ENCODE measurements at regions not wholly inside any gene's neighbourhood (a gene's known extent, or its start where the extent isn't known, plus 50 kb on each side); places are given as distances from the start of the nearest gene placed in this dataset.

GRCh38 chr11:103530257-103530656, 421.0 kb downstream of the DYNC2H1 start:
- DNase-seq: no peak

GRCh38 chr11:103532133-103532788, 423.0 kb downstream of the DYNC2H1 start:
- no peak for DNase-seq

GRCh38 chr11:103534191-103534590, 425.0 kb downstream of the DYNC2H1 start:
- no peak for DNase-seq

GRCh38 chr11:103534959-103535358, 425.7 kb downstream of the DYNC2H1 start:
- DNase-seq: no peak

GRCh38 chr11:103536335-103536722, 427.1 kb downstream of the DYNC2H1 start:
- DNase-seq: no peak

GRCh38 chr11:103537904-103538502, 428.8 kb downstream of the DYNC2H1 start:
- DNase-seq: peak; percentile 60

- DNase-seq: no peak
Observed at GRCh38 chr11:103539166-103539565, 429.9 kb downstream of the DYNC2H1 start.

- peak; percentile 74 for DNase-seq
Observed at GRCh38 chr11:103541186-103541795, 432.1 kb downstream of the DYNC2H1 start.

- DNase-seq: no peak
Observed at GRCh38 chr11:103542851-103543250, 433.6 kb downstream of the DYNC2H1 start.

GRCh38 chr11:103543456-103543855, 434.2 kb downstream of the DYNC2H1 start:
- DNase-seq: no peak

GRCh38 chr11:103544874-103545273, 435.6 kb downstream of the DYNC2H1 start:
- no peak for DNase-seq

- no peak for DNase-seq
Observed at GRCh38 chr11:103545551-103545950, 436.3 kb downstream of the DYNC2H1 start.

- DNase-seq: peak; percentile 64
Observed at GRCh38 chr11:103546236-103546635, 437.0 kb downstream of the DYNC2H1 start.

- no peak for DNase-seq
Observed at GRCh38 chr11:103547024-103547423, 437.8 kb downstream of the DYNC2H1 start.

- no peak for DNase-seq
Observed at GRCh38 chr11:103547691-103548090, 438.5 kb downstream of the DYNC2H1 start.

- no peak for DNase-seq
Observed at GRCh38 chr11:103548838-103549237, 439.6 kb downstream of the DYNC2H1 start.

- no peak for DNase-seq
Observed at GRCh38 chr11:103550811-103551210, 441.6 kb downstream of the DYNC2H1 start.

GRCh38 chr11:103552086-103552485, 442.9 kb downstream of the DYNC2H1 start:
- no peak for DNase-seq

GRCh38 chr11:103556171-103556570, 446.9 kb downstream of the DYNC2H1 start:
- no peak for DNase-seq

GRCh38 chr11:103566116-103566515, 456.9 kb downstream of the DYNC2H1 start:
- no peak for DNase-seq

GRCh38 chr11:103581760-103582159, 454.7 kb upstream of the DDI1 start:
- peak; percentile 98 for DNase-seq

GRCh38 chr11:103582351-103582909, 454.0 kb upstream of the DDI1 start:
- DNase-seq: peak; percentile 84

- DNase-seq: no peak
Observed at GRCh38 chr11:103584021-103584420, 452.4 kb upstream of the DDI1 start.

- DNase-seq: no peak
Observed at GRCh38 chr11:103584720-103585119, 451.7 kb upstream of the DDI1 start.

Measured in NCI-H69 (cell line).